ENCODE measurements at regions not wholly inside any gene's neighbourhood (a gene's known extent, or its start where the extent isn't known, plus 50 kb on each side); places are given as distances from the start of the nearest gene placed in this dataset.

GRCh38 chr6:4322846-4323309, 187.5 kb upstream of the ECI2 start:
- TF ChIP-seq POLR2A (IDR thresholded peaks at IDR 0.05), result no peak
- TF ChIP-seq CTCF (IDR thresholded peaks at IDR 0.05), result no peak

Measured in lower leg skin (tissue), 3 donors.